ENCODE measurements at regions not wholly inside any gene's neighbourhood (a gene's known extent, or its start where the extent isn't known, plus 50 kb on each side); places are given as distances from the start of the nearest gene placed in this dataset.

DNA sequence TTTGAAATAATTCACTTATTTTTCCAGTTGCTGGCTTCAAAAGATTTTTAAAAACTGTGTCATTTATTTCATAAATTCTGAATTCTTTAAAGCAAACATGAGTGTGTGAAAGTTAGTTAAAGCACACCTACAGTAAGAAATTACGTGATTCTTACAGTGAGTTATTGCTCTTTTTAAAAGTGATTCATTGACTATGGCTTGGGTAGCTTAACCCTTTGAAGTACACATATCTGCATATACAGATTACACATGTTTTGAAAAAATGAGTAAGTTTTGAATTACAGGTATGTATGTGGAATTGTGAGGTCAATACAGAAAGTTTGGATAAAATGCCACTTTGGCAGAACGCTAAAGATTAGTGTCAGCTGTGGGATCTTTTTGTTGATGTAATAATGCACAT lies 64.5 kb upstream of the MBNL1 start:
- TF ChIP-seq, protein P1, sequence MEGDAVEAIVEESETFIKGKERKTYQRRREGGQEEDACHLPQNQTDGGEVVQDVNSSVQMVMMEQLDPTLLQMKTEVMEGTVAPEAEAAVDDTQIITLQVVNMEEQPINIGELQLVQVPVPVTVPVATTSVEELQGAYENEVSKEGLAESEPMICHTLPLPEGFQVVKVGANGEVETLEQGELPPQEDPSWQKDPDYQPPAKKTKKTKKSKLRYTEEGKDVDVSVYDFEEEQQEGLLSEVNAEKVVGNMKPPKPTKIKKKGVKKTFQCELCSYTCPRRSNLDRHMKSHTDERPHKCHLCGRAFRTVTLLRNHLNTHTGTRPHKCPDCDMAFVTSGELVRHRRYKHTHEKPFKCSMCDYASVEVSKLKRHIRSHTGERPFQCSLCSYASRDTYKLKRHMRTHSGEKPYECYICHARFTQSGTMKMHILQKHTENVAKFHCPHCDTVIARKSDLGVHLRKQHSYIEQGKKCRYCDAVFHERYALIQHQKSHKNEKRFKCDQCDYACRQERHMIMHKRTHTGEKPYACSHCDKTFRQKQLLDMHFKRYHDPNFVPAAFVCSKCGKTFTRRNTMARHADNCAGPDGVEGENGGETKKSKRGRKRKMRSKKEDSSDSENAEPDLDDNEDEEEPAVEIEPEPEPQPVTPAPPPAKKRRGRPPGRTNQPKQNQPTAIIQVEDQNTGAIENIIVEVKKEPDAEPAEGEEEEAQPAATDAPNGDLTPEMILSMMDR (IDR thresholded peaks at IDR 0.05): no peak
- no peak for TF ChIP-seq EZH2 (IDR thresholded peaks at IDR 0.05; ENCODE audit: borderline replicate concordance, insufficient read depth, low read depth, low read length, poor library complexity, severe bottlenecking)

Data from B cell (primary cell).